Erythroblast (primary cell): ENCODE measurements at regions not wholly inside any gene's neighbourhood (a gene's known extent, or its start where the extent isn't known, plus 50 kb on each side); places are given as distances from the start of the nearest gene placed in this dataset.

ENCODE experiments used
- GATA1 ChIP-seq: IDR thresholded peaks from 2 replicates; pipeline ENCODE4 v1.6.1; 2011; ENCODE audit warnings: low read depth, mild to moderate bottlenecking, control low read depth, low read length, moderate library complexity
- POLR2A ChIP-seq: IDR thresholded peaks from 2 replicates; pipeline ENCODE4 v1.6.1; 2011; ENCODE audit warnings: mild to moderate bottlenecking, low read length

- no peak for TF ChIP-seq POLR2A
- TF ChIP-seq GATA1 = no peak
These were observed 443.8 kb upstream of the CYLC2 start for GRCh38 chr9:102551346-102551745.
